Gastrocnemius medialis (tissue), 4 donors: ENCODE measurements at regions not wholly inside any gene's neighbourhood (a gene's known extent, or its start where the extent isn't known, plus 50 kb on each side); places are given as distances from the start of the nearest gene placed in this dataset.

ENCODE experiments used
- ATAC-seq, 2 donors: fragments of 150-250 bp; one replicate each; pipeline ENCODE4 v1.9.1; 2016
- DNase-seq, 2 donors: peaks; one replicate each; pipeline ENCODE4 v3.0.0-alpha.2; 2019
- H3K27ac ChIP-seq, 4 donors: fragments of 200-600 bp; sonication (generic); 1 replicate in 1 of 4; 2 replicates in 3 of 4; pipeline ENCODE4 v1.5.1; 2016 to 2018; ENCODE audit warnings: mild to moderate bottlenecking in 2 of 4, moderate library complexity in 1 of 4
- H3K27me3 ChIP-seq, 3 donors: fragments of 200-600 bp; sonication (generic) in 2 of 3; 1 replicate in 1 of 3; 2 replicates in 2 of 3; pipeline versions ENCODE4 v1.5.1 to v1.6.0; 2016 to 2019; ENCODE audit warnings: mild to moderate bottlenecking in 1 of 3, moderate library complexity in 1 of 3
- H3K36me3 ChIP-seq, 2 donors: fragments of 200-600 bp; sonication (generic) in 1 of 2; one replicate each; pipeline ENCODE4 v1.5.1; 2017 to 2018
- H3K4me1 ChIP-seq, 2 donors: fragments of 200-600 bp; sonication (generic) in 1 of 2; one replicate each; pipeline ENCODE4 v1.5.1; 2016 to 2017; ENCODE audit warnings: mild to moderate bottlenecking in 2 of 2
- H3K4me3 ChIP-seq, 4 donors: fragments of 200-600 bp; sonication (generic) in 3 of 4; 1 replicate in 1 of 4; 2 replicates in 3 of 4; pipeline ENCODE4 v1.5.1; 2016 to 2019; ENCODE audit warnings: mild to moderate bottlenecking in 2 of 4
- H3K9me3 ChIP-seq, 3 donors: fragments of 200-600 bp; sonication (generic) in 2 of 3; 1 replicate in 1 of 3; 2 replicates in 2 of 3; pipeline ENCODE4 v1.5.1; 2016 to 2019
- CTCF ChIP-seq, 5 experiments: fragments of 450-650 bp in 3 of 5; fragments of 200-600 bp in 2 of 5; sonication (generic) in 2 of 5; IDR thresholded peaks in 4 of 5; conservative IDR thresholded peaks in 1 of 5; 1 replicate in 4 of 5; 2 replicates in 1 of 5; pipeline ENCODE4 v1.5.1; 2016 to 2019; ENCODE audit warnings: antibody characterized with exemption in 5 of 5, mild to moderate bottlenecking in 3 of 5, moderate library complexity in 3 of 5
- POLR2A ChIP-seq, 2 donors: fragments of 450-650 bp; IDR thresholded peaks; one replicate each; pipeline ENCODE4 v1.6.1; 2017; ENCODE audit warnings: antibody characterized with exemption in 2 of 2, mild to moderate bottlenecking in 2 of 2, moderate library complexity in 2 of 2
- in situ Hi-C, 4 donors: fragments of 200-750 bp; cut with MboI; loops; one replicate each; pipeline versions ENCODE4 v1.15.0 to v1.8.0; 2017; ENCODE audit warnings: low sequenced_read_pairs in 4 of 4
- intact Hi-C: fragments of 100-400 bp; cut with DNase I; formaldehyde crosslinking; loops from one replicate; pipeline ENCODE4 v1.15.1; 2023; ENCODE audit warnings: low total_unique reads

GRCh38 chr9:85414390-85414789 lies 327.4 kb downstream of the AGTPBP1 start:
- in situ Hi-C loops: no loop called here
- TF ChIP-seq CTCF (IDR thresholded peaks at IDR 0.05 in 4 of 5, conservative IDR thresholded peaks at IDR 0.05 in 1 of 5): no peak
- TF ChIP-seq POLR2A (IDR thresholded peaks at IDR 0.05): no peak
- Histone ChIP-seq H3K27me3 (no peaks in the 10 kb centered on the region), H3K27ac (no peak overlapping the region), H3K4me3 (no peak overlapping the region), H3K4me1 (no peaks in the 10 kb centered on the region), H3K9me3 (no peaks in the 10 kb centered on the region), H3K36me3 (no peaks in the 10 kb centered on the region)
- ATAC-seq: no peak
- intact Hi-C loops: no loop called here
- no peak for DNase-seq

- intact Hi-C loops: no loop called here
Observed at GRCh38 chr9:85408494-85408893, 333.3 kb downstream of the AGTPBP1 start.

GRCh38 chr9:85405566-85405950 lies 336.2 kb downstream of the AGTPBP1 start:
- no peaks in the 10 kb centered on the region for H3K27me3 ChIP-seq
- TF ChIP-seq POLR2A (IDR thresholded peaks at IDR 0.05): no peak
- TF ChIP-seq CTCF (IDR thresholded peaks at IDR 0.05 in 4 of 5, conservative IDR thresholded peaks at IDR 0.05 in 1 of 5): no peak
- H3K9me3 ChIP-seq: no peaks in the 10 kb centered on the region
- ATAC-seq (no peak), DNase-seq (no peak)
- H3K4me3 ChIP-seq: no peak overlapping the region
- intact Hi-C loops: no loop called here
- no peak overlapping the region for H3K27ac ChIP-seq
- H3K4me1 ChIP-seq: no peaks in the 10 kb centered on the region
- no peaks in the 10 kb centered on the region for H3K36me3 ChIP-seq
- in situ Hi-C loops: no loop called here

More at GRCh38 chr9:85408494-85408893, 333.3 kb downstream of the AGTPBP1 start:
- Histone ChIP-seq H3K27ac (no peak overlapping the region), H3K9me3 (no peaks in the 10 kb centered on the region), H3K36me3 (no peaks in the 10 kb centered on the region), H3K27me3 (no peaks in the 10 kb centered on the region), H3K4me1 (no peaks in the 10 kb centered on the region), H3K4me3 (no peak overlapping the region)
- TF ChIP-seq POLR2A (IDR thresholded peaks at IDR 0.05): no peak
- no peak for TF ChIP-seq CTCF (IDR thresholded peaks at IDR 0.05 in 4 of 5, conservative IDR thresholded peaks at IDR 0.05 in 1 of 5)
- in situ Hi-C loops: no loop called here
- DNase-seq: no peak
- ATAC-seq: no peak

GRCh38 chr9:85404911-85405565 lies 336.7 kb downstream of the AGTPBP1 start:
- in situ Hi-C loops: no loop called here
- no peak for DNase-seq

More at GRCh38 chr9:85404911-85405565, 336.7 kb downstream of the AGTPBP1 start:
- intact Hi-C loops: no loop called here
- H3K4me1 ChIP-seq: no peaks in the 10 kb centered on the region
- H3K27ac ChIP-seq: no peak overlapping the region
- no peak overlapping the region for H3K4me3 ChIP-seq
- no peak for ATAC-seq
- TF ChIP-seq CTCF (IDR thresholded peaks at IDR 0.05 in 4 of 5, conservative IDR thresholded peaks at IDR 0.05 in 1 of 5): no peak
- H3K27me3 ChIP-seq: no peaks in the 10 kb centered on the region
- no peaks in the 10 kb centered on the region for H3K36me3 ChIP-seq
- no peaks in the 10 kb centered on the region for H3K9me3 ChIP-seq
